HG02938 (cell line): ENCODE measurements at regions not wholly inside any gene's neighbourhood (a gene's known extent, or its start where the extent isn't known, plus 50 kb on each side); places are given as distances from the start of the nearest gene placed in this dataset.
"Not testable (repeated sequence)": the region's sequence is repeated elsewhere in the genome, so short reads cannot be mapped to it uniquely, and the experiment has no call there.

ENCODE experiments used
- ATAC-seq: cut with Tn5 transposase; IDR thresholded peaks from one replicate; pipeline ENCODE4 v1.9.1; 2021; ENCODE audit warnings: mild to moderate bottlenecking, moderate library complexity; ENCODE audit not compliant: unreplicated experiment

GRCh38 chr2:166744117-166744516 lies 144.2 kb upstream of the XIRP2 start:
- ATAC-seq = not testable (repeated sequence)

GRCh38 chr2:166743482-166743881 lies 144.8 kb upstream of the XIRP2 start:
- ATAC-seq = not testable (repeated sequence)

- peak; percentile 100 for ATAC-seq
Measured at GRCh38 chr2:166727095-166727494, 161.2 kb upstream of the XIRP2 start.

- ATAC-seq = peak; percentile 8
Measured at GRCh38 chr2:166725927-166726924, 162.1 kb upstream of the XIRP2 start.

- no peak for ATAC-seq
Measured at GRCh38 chr2:166716968-166717367, 171.3 kb upstream of the XIRP2 start.

- no peak for ATAC-seq
Measured at GRCh38 chr2:166700079-166700478, 188.2 kb upstream of the XIRP2 start.

GRCh38 chr2:166695154-166695553 lies 193.1 kb upstream of the XIRP2 start:
- ATAC-seq = no peak

GRCh38 chr2:166686057-166686456 lies 192.0 kb upstream of the SCN7A start:
- not testable (repeated sequence) for ATAC-seq

GRCh38 chr2:166677996-166678395 lies 183.9 kb upstream of the SCN7A start:
- ATAC-seq = no peak

- ATAC-seq = no peak
Measured at GRCh38 chr2:166676716-166677115, 182.7 kb upstream of the SCN7A start.

- ATAC-seq = no peak
Measured at GRCh38 chr2:166675553-166675952, 181.5 kb upstream of the SCN7A start.

- no peak for ATAC-seq
Measured at GRCh38 chr2:166673986-166674385, 179.9 kb upstream of the SCN7A start.

GRCh38 chr2:166671801-166672200 lies 177.8 kb upstream of the SCN7A start:
- no peak for ATAC-seq

GRCh38 chr2:166671235-166671634 lies 177.2 kb upstream of the SCN7A start:
- ATAC-seq = no peak

- ATAC-seq = no peak
Measured at GRCh38 chr2:166665991-166666940, 172.2 kb upstream of the SCN7A start.

GRCh38 chr2:166661824-166662223 lies 167.8 kb upstream of the SCN7A start:
- no peak for ATAC-seq

GRCh38 chr2:166661391-166661790 lies 167.3 kb upstream of the SCN7A start:
- no peak for ATAC-seq

GRCh38 chr2:166658901-166659300 lies 164.9 kb upstream of the SCN7A start:
- ATAC-seq = no peak

- ATAC-seq = no peak
Measured at GRCh38 chr2:166653185-166653813, 159.2 kb upstream of the SCN7A start.

GRCh38 chr2:166651991-166652390 lies 157.9 kb upstream of the SCN7A start:
- ATAC-seq = no peak
